ENCODE measurements at regions not wholly inside any gene's neighbourhood (a gene's known extent, or its start where the extent isn't known, plus 50 kb on each side); places are given as distances from the start of the nearest gene placed in this dataset.

DNA sequence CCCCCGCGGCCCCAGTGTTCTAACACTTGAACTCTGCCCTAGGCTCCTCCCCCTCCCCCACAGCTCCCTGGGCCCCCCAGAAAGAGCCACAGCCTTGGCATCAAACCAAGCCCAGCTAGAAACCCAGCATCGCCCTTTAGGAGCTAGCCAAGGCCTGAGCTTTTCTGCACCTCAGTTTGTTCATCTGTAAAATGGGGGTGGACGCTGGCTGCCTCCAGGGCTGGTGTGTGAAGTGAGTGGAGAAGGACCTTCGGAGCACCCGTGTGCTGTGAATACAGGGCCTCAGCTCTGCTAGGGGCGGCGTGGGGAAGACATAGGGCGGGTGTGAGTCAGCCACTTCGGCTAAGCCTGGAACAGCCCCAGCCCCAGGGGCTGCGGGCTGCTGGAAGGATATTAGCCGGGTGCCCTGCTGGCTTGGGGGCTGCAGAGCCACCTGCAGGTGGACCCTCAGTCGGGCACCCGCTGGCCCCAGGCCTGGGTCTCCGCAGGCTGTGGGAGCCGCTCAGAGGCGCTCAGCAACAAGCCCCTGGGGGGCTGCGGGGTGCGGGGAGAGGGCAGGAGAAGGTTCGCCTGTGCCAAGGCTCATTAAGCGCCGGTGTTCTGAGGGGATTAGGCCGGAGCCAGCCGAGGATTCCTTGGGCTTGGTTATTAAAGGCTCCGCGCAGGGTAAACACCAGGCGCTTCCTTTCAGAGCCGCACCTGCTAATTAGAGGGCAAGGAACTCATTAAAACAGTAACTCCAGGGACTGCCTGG lies 217.0 kb upstream of the CIBAR2 start:
- H3K4me1 Mint-ChIP-seq (ENCODE audit: unreplicated experiment) = peaks cover 44% of the 10 kb centered on the region
- no peak for DNase-seq (ENCODE audit: low spot score)
- H3K27me3 Mint-ChIP-seq (ENCODE audit: unreplicated experiment) = peaks cover 12% of the 10 kb centered on the region
- H3K9me3 Mint-ChIP-seq (ENCODE audit: unreplicated experiment) = no peaks in the 10 kb centered on the region
- H3K36me3 Mint-ChIP-seq (ENCODE audit: low read depth, unreplicated experiment) = peaks cover 3% of the 10 kb centered on the region
- TF ChIP-seq, protein P1, sequence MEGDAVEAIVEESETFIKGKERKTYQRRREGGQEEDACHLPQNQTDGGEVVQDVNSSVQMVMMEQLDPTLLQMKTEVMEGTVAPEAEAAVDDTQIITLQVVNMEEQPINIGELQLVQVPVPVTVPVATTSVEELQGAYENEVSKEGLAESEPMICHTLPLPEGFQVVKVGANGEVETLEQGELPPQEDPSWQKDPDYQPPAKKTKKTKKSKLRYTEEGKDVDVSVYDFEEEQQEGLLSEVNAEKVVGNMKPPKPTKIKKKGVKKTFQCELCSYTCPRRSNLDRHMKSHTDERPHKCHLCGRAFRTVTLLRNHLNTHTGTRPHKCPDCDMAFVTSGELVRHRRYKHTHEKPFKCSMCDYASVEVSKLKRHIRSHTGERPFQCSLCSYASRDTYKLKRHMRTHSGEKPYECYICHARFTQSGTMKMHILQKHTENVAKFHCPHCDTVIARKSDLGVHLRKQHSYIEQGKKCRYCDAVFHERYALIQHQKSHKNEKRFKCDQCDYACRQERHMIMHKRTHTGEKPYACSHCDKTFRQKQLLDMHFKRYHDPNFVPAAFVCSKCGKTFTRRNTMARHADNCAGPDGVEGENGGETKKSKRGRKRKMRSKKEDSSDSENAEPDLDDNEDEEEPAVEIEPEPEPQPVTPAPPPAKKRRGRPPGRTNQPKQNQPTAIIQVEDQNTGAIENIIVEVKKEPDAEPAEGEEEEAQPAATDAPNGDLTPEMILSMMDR (IDR thresholded peaks at IDR 0.05; ENCODE audit: unreplicated experiment) = no peak
- no peak overlapping the region for H3K27ac Mint-ChIP-seq (ENCODE audit: unreplicated experiment)
- H3K4me3 Mint-ChIP-seq (ENCODE audit: unreplicated experiment) = no peak overlapping the region

DNA sequence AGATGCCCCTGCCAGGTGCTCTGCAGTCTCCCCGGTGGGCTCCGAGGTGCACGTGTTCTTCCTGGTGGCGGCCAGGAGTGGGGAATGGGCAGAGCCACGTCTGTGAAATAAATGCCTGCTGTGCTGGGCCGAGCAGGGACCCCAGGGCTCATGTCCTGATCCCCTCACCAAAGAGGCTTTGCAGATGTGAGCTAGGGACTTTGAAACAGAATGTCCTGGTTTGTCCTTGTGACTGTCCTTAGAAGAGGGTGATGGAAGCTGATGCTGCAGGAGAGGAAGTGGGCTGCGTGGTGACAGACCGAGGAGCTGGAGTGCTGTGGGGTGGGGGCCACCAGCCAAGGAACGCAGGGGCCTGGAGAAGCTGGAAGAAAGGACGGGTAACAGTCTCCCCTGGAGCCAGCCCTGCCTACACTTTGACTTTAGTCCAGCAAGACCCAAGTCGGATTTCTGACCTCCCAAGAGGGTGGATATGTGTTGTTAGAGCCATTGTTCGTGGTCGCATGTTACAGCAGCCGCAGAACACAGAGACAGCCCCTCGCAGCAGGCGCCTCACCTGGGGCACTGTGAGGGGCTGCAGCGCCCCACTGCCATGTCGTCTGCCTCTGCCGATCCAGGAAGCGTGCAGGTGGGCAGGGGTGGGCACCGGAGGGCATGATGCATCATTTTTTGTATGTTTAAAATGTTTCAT lies 217.9 kb upstream of the CIBAR2 start:
- Mint-ChIP-seq H3K27me3 (ENCODE audit: unreplicated experiment) (peaks cover 13% of the 10 kb centered on the region), H3K4me1 (ENCODE audit: unreplicated experiment) (peaks cover 53% of the 10 kb centered on the region), H3K36me3 (ENCODE audit: low read depth, unreplicated experiment) (peaks cover 3% of the 10 kb centered on the region), H3K9me3 (ENCODE audit: unreplicated experiment) (no peaks in the 10 kb centered on the region), H3K4me3 (ENCODE audit: unreplicated experiment) (no peak overlapping the region), H3K27ac (ENCODE audit: unreplicated experiment) (no peak overlapping the region)
- no peak for DNase-seq (ENCODE audit: low spot score)
- TF ChIP-seq, protein P1 (IDR thresholded peaks at IDR 0.05; ENCODE audit: unreplicated experiment) = no peak

DNA sequence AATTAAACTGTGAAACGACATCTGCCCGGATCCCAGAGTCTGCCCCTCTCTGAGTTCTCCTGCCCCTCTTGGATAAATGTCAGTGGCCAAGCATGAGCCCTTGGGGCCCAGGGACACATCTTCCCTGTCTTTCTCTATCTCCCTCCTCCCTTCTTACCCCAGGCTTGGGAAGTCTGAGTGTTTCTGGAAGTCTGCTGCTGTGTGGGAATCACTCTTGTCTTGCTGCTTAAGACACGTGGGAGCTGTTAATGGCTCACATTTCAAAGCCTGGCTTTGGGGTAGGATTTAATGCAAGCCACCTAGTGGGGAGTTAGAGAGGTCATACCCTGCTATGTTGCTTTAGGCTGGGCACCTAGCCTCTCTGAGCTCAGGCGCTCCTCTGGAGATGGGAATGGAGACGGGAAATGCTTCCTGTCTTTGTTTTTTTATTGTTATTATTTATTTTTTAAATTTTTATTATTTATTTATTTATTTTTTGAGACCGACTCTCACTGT lies 218.5 kb upstream of the CIBAR2 start:
- peak overlapping the region; percentile 32 for H3K27ac Mint-ChIP-seq (ENCODE audit: unreplicated experiment)
- no peak overlapping the region for H3K4me3 Mint-ChIP-seq (ENCODE audit: unreplicated experiment)
- DNase-seq (ENCODE audit: low spot score) = peak; percentile 39
- TF ChIP-seq, protein P1 (IDR thresholded peaks at IDR 0.05; ENCODE audit: unreplicated experiment) = peak; percentile 37
- H3K27me3 Mint-ChIP-seq (ENCODE audit: unreplicated experiment) = peaks cover 15% of the 10 kb centered on the region
- H3K36me3 Mint-ChIP-seq (ENCODE audit: low read depth, unreplicated experiment) = peaks cover 3% of the 10 kb centered on the region
- peaks cover 53% of the 10 kb centered on the region for H3K4me1 Mint-ChIP-seq (ENCODE audit: unreplicated experiment)
- no peaks in the 10 kb centered on the region for H3K9me3 Mint-ChIP-seq (ENCODE audit: unreplicated experiment)

DNA sequence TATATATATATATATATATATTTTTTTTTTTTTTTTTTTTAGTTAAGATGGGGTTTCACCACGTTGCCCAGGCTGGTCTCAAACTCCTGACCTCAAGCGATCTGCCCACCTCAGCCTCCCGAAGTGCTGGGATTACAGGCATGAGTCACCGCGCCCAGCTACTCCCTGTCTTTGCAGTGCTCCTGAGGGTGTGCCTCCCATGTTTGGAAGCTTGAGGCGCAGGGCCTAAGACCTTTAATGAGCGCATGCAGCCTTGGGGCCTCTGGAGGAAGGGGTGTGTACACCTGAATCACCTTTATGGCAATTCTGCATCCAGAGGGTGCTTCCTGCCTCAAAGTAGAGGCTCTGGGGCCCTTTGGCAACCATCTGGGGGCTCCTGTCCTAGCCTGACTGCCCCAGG lies 219.4 kb upstream of the CIBAR2 start:
- no peak overlapping the region for H3K27ac Mint-ChIP-seq (ENCODE audit: unreplicated experiment)
- H3K4me1 Mint-ChIP-seq (ENCODE audit: unreplicated experiment) = peaks cover 45% of the 10 kb centered on the region
- DNase-seq (ENCODE audit: low spot score) = no peak
- H3K9me3 Mint-ChIP-seq (ENCODE audit: unreplicated experiment) = no peaks in the 10 kb centered on the region
- peaks cover 3% of the 10 kb centered on the region for H3K36me3 Mint-ChIP-seq (ENCODE audit: low read depth, unreplicated experiment)
- H3K4me3 Mint-ChIP-seq (ENCODE audit: unreplicated experiment) = no peak overlapping the region
- H3K27me3 Mint-ChIP-seq (ENCODE audit: unreplicated experiment) = peaks cover 15% of the 10 kb centered on the region
- TF ChIP-seq, protein P1 (IDR thresholded peaks at IDR 0.05; ENCODE audit: unreplicated experiment) = no peak

DNA sequence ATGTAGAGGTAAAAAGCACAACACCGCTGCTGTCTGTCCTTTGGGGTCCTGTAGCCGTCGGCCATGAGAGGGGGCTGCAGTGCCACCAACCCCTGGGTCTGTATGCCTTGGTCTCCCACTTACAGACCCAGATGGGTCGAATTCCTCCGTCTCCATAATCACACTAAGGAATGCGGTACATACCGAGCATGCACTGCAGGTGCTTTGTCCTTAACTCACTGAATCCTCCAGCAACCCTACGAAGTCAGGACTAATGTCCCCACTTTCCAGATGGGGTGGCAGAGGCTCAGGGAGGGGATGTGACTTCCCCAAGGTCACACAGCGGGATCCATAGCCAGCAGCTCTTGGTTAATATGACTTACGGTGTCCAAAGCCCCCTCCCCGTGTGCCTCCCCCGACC lies 219.9 kb upstream of the CIBAR2 start:
- Mint-ChIP-seq H3K4me3 (ENCODE audit: unreplicated experiment) (no peak overlapping the region), H3K27ac (ENCODE audit: unreplicated experiment) (no peak overlapping the region), H3K36me3 (ENCODE audit: low read depth, unreplicated experiment) (peaks cover 3% of the 10 kb centered on the region), H3K4me1 (ENCODE audit: unreplicated experiment) (peaks cover 45% of the 10 kb centered on the region), H3K27me3 (ENCODE audit: unreplicated experiment) (peaks cover 17% of the 10 kb centered on the region), H3K9me3 (ENCODE audit: unreplicated experiment) (no peaks in the 10 kb centered on the region)
- TF ChIP-seq, protein P1 (IDR thresholded peaks at IDR 0.05; ENCODE audit: unreplicated experiment) = no peak
- no peak for DNase-seq (ENCODE audit: low spot score)

Measured in endothelial cell (in vitro differentiated cells).